AG09319 (cell line): ENCODE measurements at regions not wholly inside any gene's neighbourhood (a gene's known extent, or its start where the extent isn't known, plus 50 kb on each side); places are given as distances from the start of the nearest gene placed in this dataset.

ENCODE experiments used
- DNase-seq: peaks from one replicate; pipeline ENCODE4 v3.0.0-alpha.2; 2010; ENCODE audit warnings: low read depth; ENCODE audit errors: extremely low read depth
- TF ChIP-seq, protein P1 (sequence below): IDR thresholded peaks from 2 replicates; pipeline ENCODE4 v1.5.1; 2011; ENCODE audit warnings: low read depth, mild to moderate bottlenecking, inconsistent platforms, low read length, moderate library complexity

DNA sequence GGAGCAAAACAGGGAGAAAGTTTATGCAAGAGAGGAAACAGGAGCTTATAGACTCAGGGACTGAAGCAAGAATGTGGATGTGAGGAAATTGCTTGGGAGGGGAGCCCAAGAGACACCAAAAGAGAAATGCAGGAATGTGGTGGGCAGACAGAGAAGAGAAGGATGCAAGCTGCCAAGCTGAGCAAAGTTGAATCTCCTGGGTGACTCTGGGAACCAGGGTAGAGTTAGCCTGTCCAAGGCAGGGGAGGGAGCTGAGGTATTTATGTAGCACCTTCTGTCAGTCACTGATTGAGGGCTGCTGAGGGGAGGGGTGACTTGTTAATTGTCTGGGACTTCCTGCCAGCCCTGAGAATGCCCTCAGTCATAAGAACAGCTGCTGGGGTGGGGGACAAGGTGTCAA lies 464.3 kb downstream of the NBAS start:
- DNase-seq = no peak
- TF ChIP-seq, protein P1, sequence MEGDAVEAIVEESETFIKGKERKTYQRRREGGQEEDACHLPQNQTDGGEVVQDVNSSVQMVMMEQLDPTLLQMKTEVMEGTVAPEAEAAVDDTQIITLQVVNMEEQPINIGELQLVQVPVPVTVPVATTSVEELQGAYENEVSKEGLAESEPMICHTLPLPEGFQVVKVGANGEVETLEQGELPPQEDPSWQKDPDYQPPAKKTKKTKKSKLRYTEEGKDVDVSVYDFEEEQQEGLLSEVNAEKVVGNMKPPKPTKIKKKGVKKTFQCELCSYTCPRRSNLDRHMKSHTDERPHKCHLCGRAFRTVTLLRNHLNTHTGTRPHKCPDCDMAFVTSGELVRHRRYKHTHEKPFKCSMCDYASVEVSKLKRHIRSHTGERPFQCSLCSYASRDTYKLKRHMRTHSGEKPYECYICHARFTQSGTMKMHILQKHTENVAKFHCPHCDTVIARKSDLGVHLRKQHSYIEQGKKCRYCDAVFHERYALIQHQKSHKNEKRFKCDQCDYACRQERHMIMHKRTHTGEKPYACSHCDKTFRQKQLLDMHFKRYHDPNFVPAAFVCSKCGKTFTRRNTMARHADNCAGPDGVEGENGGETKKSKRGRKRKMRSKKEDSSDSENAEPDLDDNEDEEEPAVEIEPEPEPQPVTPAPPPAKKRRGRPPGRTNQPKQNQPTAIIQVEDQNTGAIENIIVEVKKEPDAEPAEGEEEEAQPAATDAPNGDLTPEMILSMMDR = no peak

- DNase-seq = no peak
- TF ChIP-seq, protein P1 = no peak
Measured at GRCh38 chr2:15107137-15107536, 454.0 kb downstream of the NBAS start.

GRCh38 chr2:15111718-15112117 lies 449.4 kb downstream of the NBAS start:
- DNase-seq = no peak
- TF ChIP-seq, protein P1 = no peak

DNA sequence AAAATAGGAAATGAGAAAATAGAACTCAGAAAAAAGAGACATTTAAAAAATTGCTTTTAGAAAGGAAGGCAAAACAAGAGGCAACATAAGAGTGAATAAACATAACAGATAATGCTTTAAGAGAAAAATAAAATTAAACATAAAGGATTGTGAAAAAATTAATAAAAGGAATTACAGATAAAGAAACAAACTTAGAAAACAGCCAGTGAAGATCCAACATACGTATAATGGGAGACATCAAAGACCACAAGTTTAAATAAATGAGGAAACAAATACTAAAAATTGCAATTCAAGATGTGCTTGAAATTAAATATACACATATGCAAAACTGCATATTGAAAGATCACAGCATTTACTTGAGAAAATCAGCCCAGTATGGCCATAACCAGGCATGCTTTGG lies 448.9 kb downstream of the NBAS start:
- TF ChIP-seq, protein P1 = no peak
- DNase-seq = no peak

- DNase-seq = no peak
- TF ChIP-seq, protein P1 = no peak
Measured at GRCh38 chr2:15115776-15116175, 445.4 kb downstream of the NBAS start.

DNA sequence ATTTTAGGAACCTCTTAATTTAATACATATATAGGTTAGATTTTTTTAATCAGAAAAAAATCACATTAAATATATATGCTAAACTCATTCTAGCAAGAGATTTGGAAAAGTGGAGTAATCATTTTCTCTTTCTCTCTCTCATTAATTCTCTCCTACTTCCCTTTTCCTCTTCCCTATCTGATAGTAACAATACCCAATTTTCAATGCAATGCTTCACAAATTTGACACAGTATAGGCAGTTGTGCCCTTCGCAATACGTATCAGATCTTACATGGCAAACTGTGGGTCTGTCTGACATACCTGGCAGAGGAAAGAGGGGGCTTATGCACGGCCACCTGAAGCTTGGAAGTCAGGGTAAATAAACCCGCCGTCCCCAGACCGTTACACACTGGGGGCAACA lies 444.3 kb downstream of the NBAS start:
- no peak for DNase-seq
- TF ChIP-seq, protein P1 = no peak
